Astrocyte (in vitro differentiated cells and primary cell): ENCODE measurements at regions not wholly inside any gene's neighbourhood (a gene's known extent, or its start where the extent isn't known, plus 50 kb on each side); places are given as distances from the start of the nearest gene placed in this dataset.

Experiments
- EZH2 ChIP-seq: IDR thresholded peaks from 2 replicates; pipeline ENCODE4 v1.6.1; 2012; ENCODE audit warnings: mild to moderate bottlenecking, low read length, inconsistent platforms; ENCODE audit not compliant: insufficient read depth
- TF ChIP-seq, protein P1 (sequence below): IDR thresholded peaks from 2 replicates; pipeline ENCODE4 v1.5.1; 2011; ENCODE audit warnings: low read depth, mild to moderate bottlenecking, inconsistent platforms, low read length, moderate library complexity; ENCODE audit not compliant: insufficient read depth

- TF ChIP-seq, protein P1, sequence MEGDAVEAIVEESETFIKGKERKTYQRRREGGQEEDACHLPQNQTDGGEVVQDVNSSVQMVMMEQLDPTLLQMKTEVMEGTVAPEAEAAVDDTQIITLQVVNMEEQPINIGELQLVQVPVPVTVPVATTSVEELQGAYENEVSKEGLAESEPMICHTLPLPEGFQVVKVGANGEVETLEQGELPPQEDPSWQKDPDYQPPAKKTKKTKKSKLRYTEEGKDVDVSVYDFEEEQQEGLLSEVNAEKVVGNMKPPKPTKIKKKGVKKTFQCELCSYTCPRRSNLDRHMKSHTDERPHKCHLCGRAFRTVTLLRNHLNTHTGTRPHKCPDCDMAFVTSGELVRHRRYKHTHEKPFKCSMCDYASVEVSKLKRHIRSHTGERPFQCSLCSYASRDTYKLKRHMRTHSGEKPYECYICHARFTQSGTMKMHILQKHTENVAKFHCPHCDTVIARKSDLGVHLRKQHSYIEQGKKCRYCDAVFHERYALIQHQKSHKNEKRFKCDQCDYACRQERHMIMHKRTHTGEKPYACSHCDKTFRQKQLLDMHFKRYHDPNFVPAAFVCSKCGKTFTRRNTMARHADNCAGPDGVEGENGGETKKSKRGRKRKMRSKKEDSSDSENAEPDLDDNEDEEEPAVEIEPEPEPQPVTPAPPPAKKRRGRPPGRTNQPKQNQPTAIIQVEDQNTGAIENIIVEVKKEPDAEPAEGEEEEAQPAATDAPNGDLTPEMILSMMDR, result no peak
- TF ChIP-seq EZH2, result no peak
Observed at GRCh38 chr5:175590471-175590881, 67.4 kb upstream of the HRH2 start.
